ENCODE measurements at regions not wholly inside any gene's neighbourhood (a gene's known extent, or its start where the extent isn't known, plus 50 kb on each side); places are given as distances from the start of the nearest gene placed in this dataset.

- Histone ChIP-seq H3K36me3 (ENCODE audit: control insufficient read depth in 2 of 2, extremely low read depth in 1 of 2, insufficient read depth in 2 of 2, low read length in 2 of 2) (no peaks in the 10 kb centered on the region), H3K27me3 (ENCODE audit: control insufficient read depth, extremely low read depth, insufficient read depth, low read length) (peaks cover 55% of the 10 kb centered on the region), H3K9ac (ENCODE audit: control insufficient read depth, extremely low read depth, insufficient read depth, low read length) (no peak overlapping the region), H3K4me3 (ENCODE audit: control insufficient read depth in 2 of 3, extremely low read depth in 1 of 3, insufficient read depth in 2 of 3, low read depth in 1 of 3, low read length in 3 of 3) (no peak overlapping the region), H2AFZ (ENCODE audit: control insufficient read depth, low read length) (no peak overlapping the region), H3K4me2 (ENCODE audit: control insufficient read depth, extremely low read depth, insufficient read depth, low read depth, low read length) (no peak overlapping the region), H3K9me3 (ENCODE audit: control insufficient read depth, low read depth, low read length) (no peaks in the 10 kb centered on the region), H4K20me1 (ENCODE audit: control insufficient read depth, extremely low read depth, insufficient read depth, low read length) (no peaks in the 10 kb centered on the region), H3K9me1 (ENCODE audit: control insufficient read depth, extremely low read depth, insufficient read depth, low read length) (no peaks in the 10 kb centered on the region), H3K27ac (ENCODE audit: control insufficient read depth, insufficient read depth, low read length) (no peak overlapping the region), H3K79me2 (ENCODE audit: control insufficient read depth, insufficient read depth, low read length) (no peaks in the 10 kb centered on the region), H3K4me1 (ENCODE audit: control insufficient read depth, extremely low read depth, insufficient read depth, low read length) (no peaks in the 10 kb centered on the region)
- DNase-seq (ENCODE audit: low read depth, low spot score) = no peak
- FAIRE-seq = no peak
- TF ChIP-seq, protein P1, sequence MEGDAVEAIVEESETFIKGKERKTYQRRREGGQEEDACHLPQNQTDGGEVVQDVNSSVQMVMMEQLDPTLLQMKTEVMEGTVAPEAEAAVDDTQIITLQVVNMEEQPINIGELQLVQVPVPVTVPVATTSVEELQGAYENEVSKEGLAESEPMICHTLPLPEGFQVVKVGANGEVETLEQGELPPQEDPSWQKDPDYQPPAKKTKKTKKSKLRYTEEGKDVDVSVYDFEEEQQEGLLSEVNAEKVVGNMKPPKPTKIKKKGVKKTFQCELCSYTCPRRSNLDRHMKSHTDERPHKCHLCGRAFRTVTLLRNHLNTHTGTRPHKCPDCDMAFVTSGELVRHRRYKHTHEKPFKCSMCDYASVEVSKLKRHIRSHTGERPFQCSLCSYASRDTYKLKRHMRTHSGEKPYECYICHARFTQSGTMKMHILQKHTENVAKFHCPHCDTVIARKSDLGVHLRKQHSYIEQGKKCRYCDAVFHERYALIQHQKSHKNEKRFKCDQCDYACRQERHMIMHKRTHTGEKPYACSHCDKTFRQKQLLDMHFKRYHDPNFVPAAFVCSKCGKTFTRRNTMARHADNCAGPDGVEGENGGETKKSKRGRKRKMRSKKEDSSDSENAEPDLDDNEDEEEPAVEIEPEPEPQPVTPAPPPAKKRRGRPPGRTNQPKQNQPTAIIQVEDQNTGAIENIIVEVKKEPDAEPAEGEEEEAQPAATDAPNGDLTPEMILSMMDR (optimal IDR thresholded peaks at IDR 0.05 in 1 of 3, IDR thresholded peaks at IDR 0.05 in 1 of 3, conservative IDR thresholded peaks at IDR 0.05 in 1 of 3; ENCODE audit: extremely low read depth in 1 of 3, insufficient read depth in 2 of 3, low read length in 3 of 3) = no peak
- no peak for TF ChIP-seq EZH2 (IDR thresholded peaks at IDR 0.05; ENCODE audit: low read length)
- dilution Hi-C loops (cut with MboI; ENCODE audit: extremely low pct_ligation_motif_present, low sequenced_read_pairs) = no loop called here
Observed at GRCh38 chr20:57891014-57891413, 181.2 kb upstream of the PMEPA1 start.

- no peak overlapping the region for H3K9ac ChIP-seq (ENCODE audit: control insufficient read depth, extremely low read depth, insufficient read depth, low read length)
- H2AFZ ChIP-seq (ENCODE audit: control insufficient read depth, low read length) = no peak overlapping the region
- dilution Hi-C loops (cut with MboI; ENCODE audit: extremely low pct_ligation_motif_present, low sequenced_read_pairs) = no loop called here
- no peaks in the 10 kb centered on the region for H3K9me3 ChIP-seq (ENCODE audit: control insufficient read depth, low read depth, low read length)
- H3K27me3 ChIP-seq (ENCODE audit: control insufficient read depth, extremely low read depth, insufficient read depth, low read length) = peaks cover 52% of the 10 kb centered on the region
- FAIRE-seq (no peak), DNase-seq (ENCODE audit: low read depth, low spot score) (no peak)
- H3K4me2 ChIP-seq (ENCODE audit: control insufficient read depth, extremely low read depth, insufficient read depth, low read depth, low read length) = no peak overlapping the region
- no peaks in the 10 kb centered on the region for H3K36me3 ChIP-seq (ENCODE audit: control insufficient read depth in 2 of 2, extremely low read depth in 1 of 2, insufficient read depth in 2 of 2, low read length in 2 of 2)
- TF ChIP-seq, protein P1 (optimal IDR thresholded peaks at IDR 0.05 in 1 of 3, IDR thresholded peaks at IDR 0.05 in 1 of 3, conservative IDR thresholded peaks at IDR 0.05 in 1 of 3; ENCODE audit: extremely low read depth in 1 of 3, insufficient read depth in 2 of 3, low read length in 3 of 3) = no peak
- no peak for TF ChIP-seq EZH2 (IDR thresholded peaks at IDR 0.05; ENCODE audit: low read length)
- H3K79me2 ChIP-seq (ENCODE audit: control insufficient read depth, insufficient read depth, low read length) = no peaks in the 10 kb centered on the region
- no peaks in the 10 kb centered on the region for H3K4me1 ChIP-seq (ENCODE audit: control insufficient read depth, extremely low read depth, insufficient read depth, low read length)
- H4K20me1 ChIP-seq (ENCODE audit: control insufficient read depth, extremely low read depth, insufficient read depth, low read length) = no peaks in the 10 kb centered on the region
- no peaks in the 10 kb centered on the region for H3K9me1 ChIP-seq (ENCODE audit: control insufficient read depth, extremely low read depth, insufficient read depth, low read length)
- no peak overlapping the region for H3K4me3 ChIP-seq (ENCODE audit: control insufficient read depth in 2 of 3, extremely low read depth in 1 of 3, insufficient read depth in 2 of 3, low read depth in 1 of 3, low read length in 3 of 3)
- H3K27ac ChIP-seq (ENCODE audit: control insufficient read depth, insufficient read depth, low read length) = no peak overlapping the region
Observed at GRCh38 chr20:57890202-57890800, 180.5 kb upstream of the PMEPA1 start.
